HG02588 (cell line): ENCODE measurements at regions not wholly inside any gene's neighbourhood (a gene's known extent, or its start where the extent isn't known, plus 50 kb on each side); places are given as distances from the start of the nearest gene placed in this dataset.
"Not testable (repeated sequence)": the region's sequence is repeated elsewhere in the genome, so short reads cannot be mapped to it uniquely, and the experiment has no call there.

ENCODE experiments used
- ATAC-seq: cut with Tn5 transposase; IDR thresholded peaks from one replicate; pipeline ENCODE4 v1.9.1; 2021; ENCODE audit warnings: mild to moderate bottlenecking, moderate library complexity; ENCODE audit not compliant: unreplicated experiment

DNA sequence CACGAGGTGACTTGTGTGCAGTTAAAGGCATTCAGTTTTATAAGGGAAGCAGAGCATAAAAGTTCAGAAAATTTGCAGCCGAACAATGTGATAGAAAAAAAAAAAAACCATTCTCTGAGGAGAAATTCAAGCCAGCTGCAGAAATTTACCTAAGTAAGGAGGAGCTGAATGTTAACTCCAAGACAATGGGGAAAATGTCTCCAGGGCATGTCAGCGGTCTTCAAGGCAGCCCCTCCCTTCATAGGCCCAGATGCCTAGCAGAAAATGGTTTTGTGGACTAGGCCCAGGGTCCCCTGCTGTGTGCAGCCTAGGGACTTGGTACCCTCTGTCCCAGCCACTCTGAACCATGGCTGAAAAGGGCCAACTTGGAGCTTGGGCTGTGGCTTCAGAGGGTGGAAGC, 1764.0 kb downstream of the C4orf33 start:
- ATAC-seq: no peak

DNA sequence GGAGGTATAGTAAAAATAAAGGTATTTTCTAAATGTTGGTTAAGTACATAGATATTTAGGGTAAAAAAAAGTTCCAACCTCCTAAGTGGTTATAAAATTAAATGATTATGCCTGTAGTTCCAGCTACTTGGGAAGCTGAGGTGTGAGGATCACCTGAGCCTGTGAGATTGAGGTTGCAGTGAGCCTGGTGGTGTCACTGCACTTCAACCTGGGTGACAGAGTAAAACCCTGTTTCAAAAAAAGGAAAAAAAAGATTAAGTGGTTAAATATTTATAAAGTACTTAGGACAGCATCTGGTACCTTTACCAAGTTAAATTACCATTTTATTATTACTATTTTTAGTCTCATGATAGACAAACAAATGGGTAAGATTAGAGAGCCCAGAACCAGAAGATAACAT, 1801.0 kb downstream of the C4orf33 start:
- ATAC-seq: no peak

DNA sequence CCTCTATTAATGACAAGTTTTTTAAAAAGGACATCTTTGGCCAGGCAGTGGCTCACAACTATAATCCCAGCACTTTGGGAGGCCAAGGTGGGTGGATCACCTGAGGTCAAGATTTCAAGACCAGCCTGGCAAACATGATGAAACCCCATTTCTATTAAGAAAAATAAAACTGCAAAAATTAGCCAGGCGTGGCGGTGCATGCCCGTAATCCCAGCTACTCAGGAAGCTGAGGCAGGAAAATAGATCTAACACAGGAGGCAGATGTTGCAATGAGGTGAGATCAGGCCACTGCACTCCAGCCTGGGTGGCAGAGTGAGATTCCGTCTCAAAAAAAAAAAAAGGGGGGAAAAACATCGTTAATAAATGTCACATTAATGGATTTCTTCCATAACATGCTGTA, 1805.4 kb downstream of the C4orf33 start:
- no peak for ATAC-seq

DNA sequence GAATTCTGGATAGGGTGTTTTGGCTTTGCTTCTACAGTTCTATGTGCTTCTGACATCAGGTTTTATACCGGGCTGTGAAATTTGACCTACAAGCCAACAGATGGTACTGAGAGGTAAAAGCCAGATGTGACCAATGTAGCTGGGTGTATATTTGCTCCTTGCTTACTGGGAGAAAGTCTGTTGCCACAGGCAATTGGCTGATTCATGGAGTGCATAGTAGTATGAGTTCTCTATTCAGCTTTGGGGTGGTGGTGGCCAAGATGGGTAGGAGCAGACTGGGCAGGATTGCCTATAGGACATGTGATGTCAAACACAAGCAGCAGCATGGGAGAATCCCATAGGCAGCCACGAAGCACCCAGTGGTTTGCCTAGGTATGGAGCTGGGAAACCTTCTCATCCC, 1827.0 kb downstream of the C4orf33 start:
- no peak for ATAC-seq

DNA sequence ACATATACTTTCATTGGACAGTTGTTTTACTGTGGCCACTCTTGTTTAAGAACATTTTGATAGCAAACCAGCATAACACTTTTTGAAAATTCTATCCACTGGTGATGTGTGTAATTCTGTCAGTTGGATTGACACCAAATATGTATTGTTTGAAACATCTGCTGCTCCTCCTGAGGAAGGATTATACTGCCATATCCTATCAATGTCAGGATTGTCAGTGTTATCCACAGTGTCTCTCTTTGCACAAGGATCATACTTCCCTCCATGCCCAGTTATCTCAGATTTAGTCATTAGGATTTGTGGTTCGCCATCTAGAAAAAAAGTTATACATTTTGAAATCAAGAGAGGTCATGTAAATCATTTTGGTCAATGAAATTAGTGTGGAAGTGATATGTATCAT, 1859.6 kb downstream of the C4orf33 start:
- ATAC-seq: no peak

DNA sequence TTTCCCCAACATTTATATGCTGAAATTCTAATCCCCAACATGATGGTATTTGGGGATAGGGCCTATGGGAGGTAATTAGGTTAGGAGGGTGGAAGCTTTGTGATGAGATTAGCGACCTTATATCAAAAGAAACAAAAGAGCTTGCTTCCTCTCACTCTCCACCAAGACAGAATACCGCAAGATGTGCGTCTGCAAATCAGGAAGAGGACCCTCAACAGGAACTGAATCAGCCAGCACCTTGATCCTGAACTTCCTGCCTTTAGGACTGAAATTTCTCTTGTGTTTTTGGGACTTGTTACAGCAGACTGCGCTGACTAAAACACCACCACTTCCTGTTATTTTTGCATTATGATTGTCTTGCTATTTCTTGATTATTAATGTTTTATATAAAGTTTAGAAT, 1889.4 kb downstream of the C4orf33 start:
- ATAC-seq: no peak

DNA sequence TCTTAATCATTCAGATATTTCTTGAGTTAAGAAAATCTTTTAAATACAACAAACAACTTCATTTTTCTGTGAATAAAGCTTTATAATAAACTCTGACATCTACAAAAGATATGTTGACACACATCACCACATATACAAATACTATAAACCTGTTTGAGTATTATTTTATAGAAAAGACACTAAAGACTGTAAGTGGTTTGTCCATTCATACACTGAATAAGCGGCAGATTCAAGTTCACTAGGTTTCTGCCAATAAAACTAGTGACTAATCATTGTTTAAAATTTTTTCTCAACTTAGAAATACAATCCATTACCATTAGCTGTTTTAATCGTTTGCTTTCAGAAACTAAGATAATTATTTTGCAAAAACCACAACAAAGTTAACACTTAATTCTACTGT, 1900.0 kb downstream of the C4orf33 start:
- no peak for ATAC-seq

DNA sequence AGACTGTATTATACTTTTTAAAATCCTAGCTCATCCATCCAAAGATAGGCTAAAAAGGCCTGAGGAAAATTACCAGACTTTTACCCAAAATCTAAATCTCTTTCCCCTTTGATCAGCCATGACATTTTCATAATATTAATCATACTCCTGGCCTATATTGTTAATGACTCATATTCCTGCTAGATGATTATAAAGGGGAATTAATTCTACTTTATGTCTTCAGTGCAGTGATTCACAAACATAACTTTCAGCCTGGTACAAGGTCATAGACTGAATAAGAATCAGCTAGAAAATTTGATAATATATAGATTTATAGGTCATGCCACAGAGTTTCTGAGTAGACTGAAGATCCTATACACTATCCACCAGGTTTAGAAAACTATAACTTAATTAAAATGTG, 1905.4 kb downstream of the C4orf33 start:
- no peak for ATAC-seq

DNA sequence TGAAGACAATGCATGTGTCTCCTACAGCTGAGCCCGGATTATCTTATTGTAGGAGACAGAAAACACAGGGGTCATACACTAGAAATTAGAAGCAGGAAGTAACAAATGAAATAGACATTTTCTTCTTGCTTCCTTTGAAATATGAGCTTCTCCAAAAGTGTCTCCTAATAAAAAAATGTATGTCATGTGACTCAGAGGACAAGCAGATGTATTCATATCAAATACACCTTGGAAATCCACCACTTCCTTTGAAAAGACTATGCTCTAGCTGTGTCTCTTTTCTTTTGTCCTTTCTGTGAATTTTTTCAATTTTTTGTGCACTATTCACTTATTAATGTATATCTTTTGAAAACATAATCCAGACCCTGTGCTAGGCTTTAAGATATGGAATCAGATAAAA, 1906.2 kb downstream of the C4orf33 start:
- no peak for ATAC-seq

DNA sequence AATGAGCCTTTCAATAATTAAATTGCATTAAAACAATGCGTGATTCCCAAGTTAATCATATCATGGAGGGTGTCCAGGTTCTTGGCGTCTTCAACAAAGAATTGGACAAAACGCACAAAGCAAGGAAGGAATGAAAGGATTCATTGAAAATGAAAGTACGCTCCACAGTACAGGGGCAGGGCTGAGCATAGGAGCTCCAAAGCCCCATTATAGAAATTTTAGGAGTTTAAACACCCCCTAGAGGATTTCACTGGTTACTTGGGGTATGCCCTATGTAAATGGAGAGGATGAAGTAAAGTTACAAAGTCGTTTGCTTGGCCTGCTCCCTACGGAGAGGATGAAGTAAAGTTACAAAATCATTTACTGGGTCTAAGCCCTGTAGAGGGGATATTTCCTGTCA, 1910.4 kb downstream of the C4orf33 start:
- ATAC-seq: no peak

DNA sequence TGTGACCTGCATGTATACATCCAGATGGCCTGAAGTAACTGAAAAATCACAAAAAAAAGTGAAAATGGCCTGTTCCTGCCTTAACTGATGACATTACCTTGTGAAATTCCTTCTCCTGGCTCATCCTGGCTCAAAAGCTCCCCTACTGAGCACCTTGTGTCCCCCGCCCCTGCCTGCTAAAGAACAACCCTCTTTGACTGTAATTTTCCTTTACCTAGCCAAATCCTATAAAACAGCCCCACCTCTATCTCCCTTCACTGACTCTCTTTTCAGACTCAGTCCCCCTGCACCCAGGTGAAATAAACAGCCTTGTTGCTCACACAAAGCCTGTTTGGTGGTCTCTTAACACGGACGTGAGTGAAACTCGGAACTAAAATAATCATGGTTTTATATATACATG, 1916.0 kb downstream of the C4orf33 start:
- ATAC-seq: not testable (repeated sequence)

DNA sequence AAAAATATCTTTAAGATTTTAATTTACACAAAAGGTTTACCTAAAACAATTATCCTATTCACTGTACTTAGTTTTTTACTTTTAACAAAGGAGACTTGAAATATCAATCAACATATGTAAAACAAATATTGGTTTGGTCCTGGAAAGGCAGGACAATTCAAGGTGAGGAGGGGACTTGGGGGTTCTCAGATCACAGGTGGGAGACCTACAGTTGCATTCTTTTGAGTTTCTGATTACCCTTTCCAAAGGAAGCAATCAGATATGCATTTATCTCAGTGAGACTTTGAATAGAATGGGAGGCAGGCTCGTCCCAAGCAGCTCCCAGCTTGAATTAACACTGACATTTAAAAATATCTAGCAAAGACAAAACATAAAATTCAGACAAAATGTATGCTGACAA, 1917.3 kb downstream of the C4orf33 start:
- no peak for ATAC-seq

DNA sequence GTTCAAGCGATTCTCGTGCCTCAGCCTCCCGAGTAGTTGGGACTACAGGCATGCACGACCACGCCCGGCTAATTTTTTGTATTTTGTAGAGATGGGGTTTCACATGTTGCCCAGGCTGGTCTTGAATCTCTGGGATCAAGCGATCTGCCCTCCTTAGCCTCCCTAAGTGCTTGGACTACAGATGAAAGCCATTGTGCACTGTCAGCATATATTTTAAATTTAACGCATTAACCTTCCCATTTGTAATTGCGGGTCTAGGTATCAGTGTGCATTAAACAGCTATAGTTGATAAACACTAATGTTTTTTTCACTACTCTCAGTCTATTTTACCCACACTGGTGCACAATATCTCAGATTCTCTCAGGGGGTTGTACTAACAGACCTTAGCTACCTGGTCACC, 1930.8 kb downstream of the C4orf33 start:
- ATAC-seq: no peak

DNA sequence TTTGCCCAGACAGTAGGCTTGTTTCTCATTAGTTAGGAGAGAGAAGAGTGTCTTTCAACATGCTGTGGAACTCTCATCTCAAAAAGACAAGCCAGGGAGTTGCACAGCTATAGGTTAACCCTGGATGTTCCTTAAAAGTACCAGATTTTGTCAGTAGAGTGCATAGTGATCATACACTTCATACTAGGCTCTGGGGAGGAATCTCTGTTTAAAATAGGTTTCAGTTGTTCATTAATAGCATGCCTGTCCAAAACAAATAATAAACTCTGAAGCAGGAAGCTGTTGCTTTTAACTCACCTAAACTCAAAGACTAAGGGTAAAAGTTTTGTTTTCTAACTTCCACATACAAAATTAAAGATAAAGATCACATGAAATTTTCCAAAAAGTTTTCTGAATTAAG, 1948.4 kb downstream of the C4orf33 start:
- no peak for ATAC-seq

DNA sequence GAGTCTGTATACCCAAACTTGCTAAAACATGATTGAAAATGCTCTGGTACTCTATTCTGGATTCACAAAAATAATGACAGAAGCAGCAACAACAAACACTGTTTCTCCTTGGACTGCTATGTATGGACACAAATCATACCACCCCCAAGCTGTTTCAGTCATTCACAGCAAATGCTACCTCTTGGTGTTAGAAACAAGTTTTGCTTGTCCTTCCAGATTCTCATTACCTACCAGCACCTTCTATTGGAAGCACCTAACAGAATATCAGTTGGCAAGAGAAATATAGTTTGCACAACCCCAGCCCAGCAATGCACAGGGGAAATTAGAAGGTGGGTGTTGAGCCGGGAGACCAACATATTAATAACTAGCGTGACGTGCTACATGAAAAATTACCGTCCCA, 1950.9 kb downstream of the C4orf33 start:
- no peak for ATAC-seq

DNA sequence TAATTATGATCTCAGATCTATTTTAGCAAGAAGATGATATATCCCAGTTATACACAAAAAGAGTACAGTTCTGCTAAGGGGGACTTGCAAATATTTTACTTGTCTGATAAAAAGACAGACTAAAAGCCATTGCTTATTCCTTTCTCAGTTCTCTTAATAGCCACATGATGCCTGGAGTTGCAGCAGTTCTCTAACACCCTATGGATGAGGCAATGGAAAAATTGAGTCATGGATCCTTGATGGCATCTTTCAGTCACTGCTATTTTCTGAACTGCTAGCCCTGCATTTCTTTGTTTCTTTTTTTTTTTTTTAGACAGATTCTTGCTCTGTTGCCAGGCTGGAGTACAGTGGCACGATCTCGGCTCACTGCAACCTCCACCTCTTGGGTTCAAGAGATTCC, 1956.7 kb downstream of the C4orf33 start:
- no peak for ATAC-seq

DNA sequence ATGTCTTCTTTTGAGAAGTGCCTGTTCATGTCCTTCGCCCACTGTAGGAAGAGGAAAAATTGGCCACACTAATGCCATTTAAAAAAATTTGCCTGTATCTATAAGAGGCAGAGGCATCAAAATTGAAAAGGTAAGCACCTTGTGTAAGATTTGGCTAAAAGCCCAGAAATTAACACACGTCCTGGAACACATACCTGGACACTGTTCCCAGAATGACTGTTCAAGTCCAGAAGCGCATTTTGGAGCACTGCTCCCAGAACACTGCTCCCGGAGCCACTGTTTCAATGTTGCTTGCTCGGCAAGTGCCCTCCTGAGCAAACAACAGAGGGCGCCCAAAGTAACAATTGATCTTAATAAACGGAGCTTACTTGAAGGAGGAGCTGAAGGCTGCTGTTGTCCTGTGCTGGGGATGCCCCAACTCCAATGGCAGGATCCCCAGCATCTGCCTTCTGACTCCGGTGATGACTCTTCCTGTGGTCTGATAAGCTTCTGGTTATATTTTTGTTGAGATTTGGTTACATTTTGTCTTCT, 1958.6 kb downstream of the C4orf33 start:
- ATAC-seq: no peak

DNA sequence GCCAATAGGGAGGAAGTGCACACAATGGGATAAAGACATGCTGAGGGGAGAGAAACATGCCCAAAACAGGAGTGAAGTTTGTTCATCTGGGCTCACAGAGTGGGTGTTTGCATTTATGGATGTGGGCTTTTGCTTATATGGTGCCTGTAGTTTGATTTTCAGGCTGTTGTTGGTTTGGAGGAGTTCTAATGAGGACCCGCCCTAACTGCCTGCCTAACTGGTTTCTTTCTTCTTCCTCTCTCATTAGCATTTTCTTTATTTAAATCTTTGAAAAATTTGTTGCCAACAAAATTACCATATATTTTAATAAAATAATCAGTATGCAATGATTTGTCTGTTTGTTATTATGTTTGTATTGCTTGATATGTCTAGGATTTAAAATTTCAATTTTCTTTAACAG, 1965.8 kb downstream of the C4orf33 start:
- no peak for ATAC-seq

DNA sequence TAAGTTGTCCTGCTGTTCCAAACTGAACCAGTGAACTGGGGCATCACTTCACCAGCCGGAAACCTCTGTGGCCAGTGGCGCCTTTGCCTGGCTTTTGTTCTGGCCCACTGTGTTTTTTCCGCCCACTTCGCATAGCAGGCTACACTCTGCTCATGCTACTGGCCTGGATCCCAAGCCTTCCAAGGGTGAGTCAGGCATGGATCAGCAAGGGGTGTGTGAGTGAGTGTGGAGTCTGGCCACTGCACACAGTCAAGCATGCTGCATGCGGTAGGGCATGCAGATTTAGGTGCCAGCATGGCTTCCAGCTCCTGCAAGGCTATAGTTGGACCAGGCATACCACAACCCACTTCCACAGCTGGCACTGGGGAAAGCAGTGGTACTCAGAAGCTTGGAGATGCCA, 1967.9 kb downstream of the C4orf33 start:
- no peak for ATAC-seq

DNA sequence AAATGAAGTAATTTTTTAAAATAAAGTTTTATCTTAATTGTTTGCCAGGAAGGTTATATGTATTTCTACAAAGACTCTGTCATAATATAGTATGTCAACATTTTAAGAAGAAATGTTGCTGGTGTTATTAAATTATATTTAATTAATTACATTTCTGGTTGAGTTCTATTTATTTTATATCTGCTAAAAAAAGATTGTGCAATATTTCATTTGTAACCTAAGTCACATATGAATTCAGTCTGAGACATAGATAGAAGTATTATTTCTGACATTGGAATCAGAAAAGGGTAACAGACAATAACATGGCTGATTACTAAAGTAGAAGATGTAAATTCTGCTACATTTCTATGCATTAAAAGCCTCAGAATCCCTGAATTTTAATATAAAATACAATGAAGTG, 1985.1 kb downstream of the C4orf33 start:
- no peak for ATAC-seq

DNA sequence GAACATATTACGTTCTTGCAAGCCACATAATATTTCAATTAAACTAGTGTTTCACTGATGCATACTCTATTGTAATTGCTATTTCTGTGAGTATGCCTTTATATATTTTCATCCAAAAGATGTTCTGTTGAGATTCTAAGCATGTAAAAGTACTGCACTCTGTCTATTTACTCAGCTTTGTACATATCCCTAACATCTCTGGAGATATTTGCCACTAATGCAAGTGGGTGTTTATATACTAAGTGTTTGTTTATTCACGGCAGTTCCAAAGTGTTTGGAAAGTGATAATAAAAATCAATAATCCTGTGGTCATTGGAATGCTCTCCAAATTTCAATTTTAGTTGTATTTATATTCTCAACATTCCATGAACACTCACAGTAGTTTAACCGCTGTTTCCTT, 1989.0 kb downstream of the C4orf33 start:
- no peak for ATAC-seq

DNA sequence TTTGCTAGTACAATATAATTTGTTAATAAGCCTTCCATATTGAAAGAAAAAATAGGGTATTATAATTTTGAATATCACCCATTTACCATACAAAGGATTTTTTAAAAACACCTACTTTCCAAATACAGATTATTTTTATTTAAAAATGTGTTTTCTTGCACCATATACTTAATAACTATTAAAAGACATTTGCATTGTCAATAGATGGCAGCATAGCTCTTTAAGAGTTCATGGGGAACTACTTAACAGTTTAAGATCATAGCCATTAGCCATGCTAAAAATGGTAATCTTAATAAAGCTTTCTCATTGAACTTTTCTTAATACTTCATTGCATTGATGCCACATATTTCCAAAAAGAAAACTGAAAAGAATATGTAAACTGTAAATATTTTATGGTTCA, 1995.9 kb downstream of the C4orf33 start:
- ATAC-seq: no peak

DNA sequence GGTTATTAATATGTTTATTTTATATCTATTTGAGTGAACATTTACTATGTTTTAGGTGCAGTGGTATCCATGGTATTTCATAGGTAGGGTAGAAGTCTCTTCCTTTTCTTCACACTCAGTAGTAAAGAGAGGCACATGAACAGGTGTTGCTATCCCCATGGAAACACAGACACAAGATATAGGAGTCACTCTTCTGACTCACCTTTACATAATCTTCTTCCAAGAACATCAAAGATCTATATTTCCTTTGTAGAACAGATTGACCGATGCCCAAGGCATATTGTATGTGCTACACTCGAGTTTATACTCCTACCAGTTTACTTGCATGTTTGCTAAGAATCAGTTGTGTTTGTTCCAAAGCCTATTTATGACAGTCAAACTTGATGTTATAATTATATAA, 1997.4 kb downstream of the C4orf33 start:
- no peak for ATAC-seq

DNA sequence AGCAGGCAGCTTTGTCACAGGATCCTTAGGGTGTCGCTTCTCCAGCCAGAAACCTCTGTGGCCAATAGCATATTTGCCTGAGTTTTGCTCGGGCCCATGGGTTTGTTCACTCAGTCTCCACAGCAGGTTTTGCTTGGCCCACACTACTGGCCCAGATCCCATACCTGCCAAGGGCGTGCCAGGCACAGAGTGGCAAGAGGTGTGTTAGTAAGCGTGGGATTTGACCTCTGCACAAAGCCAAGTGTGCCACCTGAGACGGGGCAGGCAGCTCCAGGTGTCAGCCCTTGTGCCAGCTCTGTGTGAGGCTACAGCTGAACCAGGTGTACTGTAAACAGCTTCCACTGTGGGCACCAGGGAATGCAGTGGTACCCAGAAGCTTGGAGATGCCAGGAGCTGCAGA, 2003.0 kb downstream of the C4orf33 start:
- no peak for ATAC-seq
